ENCODE measurements at regions not wholly inside any gene's neighbourhood (a gene's known extent, or its start where the extent isn't known, plus 50 kb on each side); places are given as distances from the start of the nearest gene placed in this dataset.

DNA sequence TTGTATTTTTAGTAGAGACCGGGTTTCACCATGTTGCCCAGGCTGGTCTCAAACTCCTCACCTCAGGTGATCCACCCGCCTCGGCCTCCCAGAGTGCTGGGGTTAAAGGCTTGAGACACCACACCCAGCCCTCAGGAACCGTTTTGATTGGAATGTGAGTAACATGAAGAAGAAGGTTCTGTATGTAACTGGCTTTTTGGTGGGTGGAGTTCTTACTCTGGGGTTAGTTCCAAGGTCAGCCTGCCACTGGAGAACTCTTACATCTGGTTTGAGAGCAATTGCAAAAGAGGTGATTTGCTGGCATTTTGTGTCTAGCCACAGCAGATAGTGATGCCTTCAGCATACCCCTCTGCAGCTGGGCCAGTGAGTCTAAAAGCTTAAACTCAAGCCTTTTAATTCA is 457.8 kb upstream of the VSTM2A start:
- TF ChIP-seq, protein P1, sequence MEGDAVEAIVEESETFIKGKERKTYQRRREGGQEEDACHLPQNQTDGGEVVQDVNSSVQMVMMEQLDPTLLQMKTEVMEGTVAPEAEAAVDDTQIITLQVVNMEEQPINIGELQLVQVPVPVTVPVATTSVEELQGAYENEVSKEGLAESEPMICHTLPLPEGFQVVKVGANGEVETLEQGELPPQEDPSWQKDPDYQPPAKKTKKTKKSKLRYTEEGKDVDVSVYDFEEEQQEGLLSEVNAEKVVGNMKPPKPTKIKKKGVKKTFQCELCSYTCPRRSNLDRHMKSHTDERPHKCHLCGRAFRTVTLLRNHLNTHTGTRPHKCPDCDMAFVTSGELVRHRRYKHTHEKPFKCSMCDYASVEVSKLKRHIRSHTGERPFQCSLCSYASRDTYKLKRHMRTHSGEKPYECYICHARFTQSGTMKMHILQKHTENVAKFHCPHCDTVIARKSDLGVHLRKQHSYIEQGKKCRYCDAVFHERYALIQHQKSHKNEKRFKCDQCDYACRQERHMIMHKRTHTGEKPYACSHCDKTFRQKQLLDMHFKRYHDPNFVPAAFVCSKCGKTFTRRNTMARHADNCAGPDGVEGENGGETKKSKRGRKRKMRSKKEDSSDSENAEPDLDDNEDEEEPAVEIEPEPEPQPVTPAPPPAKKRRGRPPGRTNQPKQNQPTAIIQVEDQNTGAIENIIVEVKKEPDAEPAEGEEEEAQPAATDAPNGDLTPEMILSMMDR (IDR thresholded peaks at IDR 0.05): no peak
- no peak for TF ChIP-seq EP300 (IDR thresholded peaks at IDR 0.05)
